Islet of Langerhans (tissue), 1 donor: ENCODE measurements at regions not wholly inside any gene's neighbourhood (a gene's known extent, or its start where the extent isn't known, plus 50 kb on each side); places are given as distances from the start of the nearest gene placed in this dataset.
"Not testable (repeated sequence)": the region's sequence is repeated elsewhere in the genome, so short reads cannot be mapped to it uniquely, and the experiment has no call there.

Experiments
- FAIRE-seq: peaks from one replicate; lab custom pipeline; 2011; peaks lifted over from hg19 to GRCh38; lab: Jason Lieb, UNC

- FAIRE-seq = no peak
Measured at GRCh38 chr6:114906096-114906495, 563.3 kb upstream of the HS3ST5 start.

- no peak for FAIRE-seq
Measured at GRCh38 chr6:114897536-114897935, 554.7 kb upstream of the HS3ST5 start.

- FAIRE-seq = no peak
Measured at GRCh38 chr6:114892211-114892610, 549.4 kb upstream of the HS3ST5 start.

GRCh38 chr6:114888241-114888640 is 545.4 kb upstream of the HS3ST5 start:
- peak; percentile 5 for FAIRE-seq

- no peak for FAIRE-seq
Measured at GRCh38 chr6:114886670-114887436, 544.0 kb upstream of the HS3ST5 start.

DNA sequence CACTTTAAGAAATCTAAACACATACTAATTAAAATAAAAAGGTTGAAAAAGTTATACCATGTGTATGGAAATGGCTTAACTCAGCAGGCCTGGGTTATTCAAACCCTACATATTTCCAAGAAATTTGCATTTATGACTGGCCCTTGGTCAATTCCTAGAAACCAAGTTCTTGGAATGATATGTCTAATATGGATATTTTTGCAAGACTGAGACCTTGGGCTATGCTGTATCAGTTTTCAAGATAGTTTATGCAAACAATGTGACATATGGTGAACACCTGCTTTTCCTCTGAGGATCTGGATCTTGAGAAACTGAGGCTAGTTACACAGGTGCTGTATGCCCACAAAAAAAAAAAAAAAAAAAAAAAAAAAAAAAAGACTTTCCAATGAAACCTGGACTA is 536.9 kb upstream of the HS3ST5 start:
- no peak for FAIRE-seq

DNA sequence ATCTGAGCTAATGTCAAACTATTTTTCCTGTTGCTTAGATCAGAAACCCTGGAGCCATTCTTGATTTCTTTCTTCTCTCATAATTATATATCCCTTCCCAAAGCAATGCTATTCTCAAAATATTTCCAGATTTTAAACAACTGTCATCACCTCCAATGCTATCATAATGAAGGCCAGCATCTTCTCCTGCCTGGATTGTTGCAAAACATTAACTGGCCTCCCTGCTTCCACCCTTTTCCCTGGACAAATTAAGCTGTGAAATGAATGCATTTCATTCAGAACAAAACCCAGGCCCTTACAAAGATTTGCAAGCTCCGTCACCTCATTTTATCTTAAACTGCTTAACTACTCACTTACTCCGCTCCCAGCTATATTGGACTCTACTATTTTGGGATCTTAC is 535.3 kb upstream of the HS3ST5 start:
- no peak for FAIRE-seq

DNA sequence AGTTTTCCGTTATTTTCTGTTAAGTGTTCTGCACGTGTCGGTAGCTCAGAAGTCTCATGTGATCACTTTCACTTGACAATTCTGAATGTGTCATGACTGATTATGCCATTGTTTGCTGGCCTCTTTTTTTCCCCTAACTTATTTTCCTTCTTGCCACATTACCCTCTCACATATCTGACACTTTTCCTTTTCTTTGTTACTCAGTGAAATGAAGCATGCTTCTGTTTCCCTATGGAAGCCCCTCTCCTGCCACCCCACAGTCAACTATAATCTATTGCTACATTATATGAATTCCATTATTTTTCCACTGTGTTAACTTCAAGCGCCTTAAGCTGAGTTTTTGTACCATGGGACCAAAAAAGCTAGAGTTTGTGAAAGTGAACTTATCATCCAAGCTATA is 531.6 kb upstream of the HS3ST5 start:
- no peak for FAIRE-seq

DNA sequence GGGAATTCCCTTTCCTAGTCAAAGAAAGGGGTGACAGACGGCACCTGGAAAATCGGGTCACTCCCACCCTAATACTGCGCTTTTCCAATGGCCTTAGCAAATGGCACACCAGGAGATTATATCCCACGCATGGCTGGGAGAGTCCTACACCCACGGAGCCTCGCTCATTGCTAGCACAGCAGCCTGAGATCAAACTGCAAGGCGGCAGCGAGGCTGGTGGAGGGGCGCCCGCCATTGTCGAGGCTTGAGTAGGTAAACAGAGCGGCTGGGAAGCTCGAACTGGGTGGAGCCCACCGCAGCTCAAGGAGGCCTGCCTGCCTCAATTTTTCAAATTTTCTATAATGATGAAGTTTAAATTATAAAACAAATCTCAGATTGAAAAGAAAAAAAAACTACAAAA is 522.7 kb upstream of the HS3ST5 start:
- not testable (repeated sequence) for FAIRE-seq

DNA sequence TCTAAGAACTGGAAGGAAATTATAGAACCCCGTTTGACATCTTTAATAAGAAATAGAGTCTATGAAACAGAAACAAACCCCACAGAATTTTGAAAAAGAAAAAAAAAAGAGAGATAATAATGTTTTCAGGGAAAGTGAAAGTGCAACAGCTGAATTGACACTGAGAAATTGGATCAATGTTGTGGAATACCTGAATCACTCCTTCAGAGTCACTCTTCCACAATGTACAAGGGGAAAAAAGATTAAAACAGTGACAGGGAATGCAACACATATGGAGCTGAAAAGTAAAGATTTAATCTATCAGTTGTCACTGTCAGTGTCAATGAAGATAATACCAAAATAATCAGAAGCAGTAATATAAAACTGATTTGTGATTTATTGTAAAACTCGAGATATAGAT is 520.8 kb upstream of the HS3ST5 start:
- no peak for FAIRE-seq

DNA sequence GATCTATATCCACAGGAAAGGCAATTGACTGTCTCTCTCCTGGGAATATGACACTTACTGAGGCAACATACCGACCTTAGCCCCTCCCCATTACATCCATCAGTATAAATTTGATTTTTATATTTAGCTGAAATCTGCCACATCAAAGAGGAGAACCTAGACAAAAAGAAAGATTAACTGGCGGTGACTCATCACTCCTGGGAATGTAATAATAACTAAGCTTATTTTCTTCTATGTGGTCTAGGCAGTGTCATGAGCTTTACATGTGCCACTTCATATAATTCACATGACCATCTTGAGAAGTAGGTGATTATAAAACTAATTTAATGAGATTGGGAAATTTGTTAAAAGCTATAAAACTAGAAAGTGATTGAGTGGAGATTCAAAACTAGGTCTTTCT is 520.0 kb upstream of the HS3ST5 start:
- no peak for FAIRE-seq

GRCh38 chr6:114862064-114862463 is 519.2 kb upstream of the HS3ST5 start:
- no peak for FAIRE-seq

GRCh38 chr6:114844359-114844758 is 501.5 kb upstream of the HS3ST5 start:
- no peak for FAIRE-seq

DNA sequence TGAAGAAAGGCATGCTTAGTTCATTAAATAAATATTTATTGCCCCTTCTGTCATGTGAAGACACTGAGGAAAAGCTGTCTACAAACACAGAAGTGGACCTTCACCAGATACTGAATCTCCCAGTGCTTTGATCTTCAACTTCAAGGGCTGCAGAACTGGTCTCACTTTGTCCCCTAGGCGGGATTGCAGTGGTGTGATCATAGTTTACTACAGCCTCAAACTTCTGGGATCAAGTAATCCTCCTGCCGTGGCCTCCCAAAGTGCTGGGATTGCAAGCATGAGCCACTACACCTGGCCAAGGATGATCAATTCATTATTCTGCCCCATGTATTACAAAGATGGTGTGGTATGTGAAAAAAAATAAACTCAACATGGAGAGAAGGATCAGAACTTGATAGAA is 496.2 kb upstream of the HS3ST5 start:
- FAIRE-seq = no peak

DNA sequence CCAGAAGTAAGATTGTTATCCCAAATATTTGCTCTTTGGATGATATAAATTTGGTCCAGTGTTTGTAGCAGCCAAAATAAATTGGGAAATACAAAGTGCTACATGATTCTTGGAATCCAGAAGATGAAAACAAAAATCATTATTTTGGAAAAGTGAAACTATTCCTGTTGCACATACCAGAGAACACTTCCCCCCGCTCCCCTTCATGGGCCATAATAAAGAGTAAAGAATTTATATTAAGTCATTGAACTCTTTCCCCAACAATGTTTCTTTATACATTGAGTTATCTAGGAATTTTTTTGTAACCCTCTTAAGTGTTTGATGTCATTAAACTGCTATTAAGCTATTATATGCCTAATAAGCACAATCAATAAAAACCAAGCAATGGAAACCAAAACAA is 490.4 kb upstream of the HS3ST5 start:
- FAIRE-seq = no peak

DNA sequence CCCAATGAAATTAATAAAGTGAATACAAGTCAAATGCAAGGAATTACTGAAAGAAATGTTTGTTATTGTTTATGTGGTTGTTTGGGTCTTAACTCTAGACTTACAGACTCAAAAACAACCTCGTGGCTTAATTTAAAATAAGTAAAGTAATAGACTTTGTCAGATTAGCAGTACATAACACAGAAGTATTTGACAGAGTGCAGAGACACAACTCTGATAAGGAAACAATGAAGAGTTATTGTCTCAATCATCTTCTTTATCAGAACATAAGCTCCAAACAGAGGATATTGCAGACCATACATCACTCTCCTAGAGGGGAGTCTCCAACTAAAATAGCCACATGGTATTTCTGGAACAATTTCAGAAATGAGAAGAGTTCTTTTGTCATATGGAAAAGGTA is 487.7 kb upstream of the HS3ST5 start:
- FAIRE-seq = no peak

DNA sequence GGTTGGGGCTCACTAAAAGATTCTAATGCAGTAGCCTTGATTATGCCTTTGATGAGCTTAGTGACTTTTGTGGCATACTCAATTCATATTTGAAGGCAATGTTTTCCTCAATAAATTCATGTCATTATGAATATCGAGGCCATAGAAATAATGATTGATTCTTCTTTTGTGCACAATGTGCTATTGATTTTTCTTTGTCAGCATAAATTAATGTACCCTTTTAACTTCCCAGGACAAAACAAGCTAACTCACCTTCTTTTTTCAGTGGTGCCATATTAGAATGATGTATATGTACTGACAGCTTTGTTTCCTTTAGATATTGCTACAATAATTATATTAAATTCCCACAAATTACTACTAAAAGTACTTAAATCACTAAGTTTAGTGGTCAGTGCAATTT is 484.3 kb upstream of the HS3ST5 start:
- FAIRE-seq = no peak

DNA sequence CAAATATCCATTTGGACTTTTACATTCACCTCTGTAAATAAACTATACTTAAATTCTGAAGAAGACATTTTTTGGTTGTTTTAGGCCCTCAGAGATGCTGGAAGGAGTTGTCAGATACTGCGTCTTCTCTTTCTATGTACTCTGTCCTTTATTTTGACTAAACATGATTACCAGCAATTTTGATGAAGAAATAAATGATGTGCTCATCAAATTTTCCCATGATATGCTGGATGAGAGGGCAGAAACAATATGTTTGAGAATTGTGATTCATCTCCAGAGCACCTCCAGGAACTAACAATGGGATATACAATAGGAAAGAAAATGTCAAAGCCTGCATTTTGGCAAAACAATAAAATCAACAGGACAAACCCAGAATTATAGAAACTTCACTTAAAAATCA is 481.6 kb upstream of the HS3ST5 start:
- FAIRE-seq = no peak

- FAIRE-seq = no peak
Measured at GRCh38 chr6:114816678-114817077, 473.9 kb upstream of the HS3ST5 start.

GRCh38 chr6:114810468-114810867 is 467.6 kb upstream of the HS3ST5 start:
- FAIRE-seq = peak; percentile 24

DNA sequence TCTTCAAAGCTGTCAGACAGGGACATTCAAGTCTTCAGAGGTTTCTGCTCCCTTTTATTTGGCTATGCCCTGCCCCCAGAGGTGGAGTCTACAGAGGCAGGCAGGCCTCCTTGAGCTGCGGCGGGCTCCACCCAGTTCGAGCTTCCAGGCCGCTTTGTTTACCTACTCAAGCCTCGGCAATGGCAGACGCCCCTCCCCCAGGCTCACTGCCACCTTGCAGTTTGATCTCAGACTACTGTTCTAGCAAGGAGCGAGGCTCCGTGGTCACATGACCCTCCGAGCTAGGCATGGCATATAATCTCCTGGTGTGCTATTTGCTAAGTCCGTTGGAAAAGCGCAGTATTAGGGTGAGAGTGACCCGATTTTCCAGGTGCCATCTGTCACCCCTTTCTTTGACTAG is 462.6 kb upstream of the HS3ST5 start:
- not testable (repeated sequence) for FAIRE-seq

- no peak for FAIRE-seq
Measured at GRCh38 chr6:114796576-114796975, 453.8 kb upstream of the HS3ST5 start.

DNA sequence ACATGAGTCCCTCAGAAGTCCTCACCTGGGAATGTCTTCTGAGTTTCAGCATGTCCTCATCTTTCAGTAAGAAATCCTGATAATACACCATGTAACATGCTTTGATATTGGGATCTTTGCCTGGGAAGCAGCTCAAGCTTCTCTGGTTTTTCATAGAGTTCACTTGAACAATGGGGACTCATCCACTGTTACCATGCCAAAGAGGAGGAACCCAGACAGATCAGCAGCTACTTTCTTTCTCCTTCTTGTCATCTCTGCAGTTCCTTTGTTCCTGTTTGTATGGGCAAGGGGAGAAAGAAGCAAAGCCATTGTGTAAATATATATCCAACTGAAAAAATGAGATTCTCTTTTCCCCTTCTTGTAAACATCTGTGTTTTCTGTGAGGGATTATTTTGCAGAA is 450.6 kb upstream of the HS3ST5 start:
- FAIRE-seq = no peak

- no peak for FAIRE-seq
Measured at GRCh38 chr6:114785235-114786127, 442.7 kb upstream of the HS3ST5 start.
